ENCODE measurements at regions not wholly inside any gene's neighbourhood (a gene's known extent, or its start where the extent isn't known, plus 50 kb on each side); places are given as distances from the start of the nearest gene placed in this dataset.

DNA sequence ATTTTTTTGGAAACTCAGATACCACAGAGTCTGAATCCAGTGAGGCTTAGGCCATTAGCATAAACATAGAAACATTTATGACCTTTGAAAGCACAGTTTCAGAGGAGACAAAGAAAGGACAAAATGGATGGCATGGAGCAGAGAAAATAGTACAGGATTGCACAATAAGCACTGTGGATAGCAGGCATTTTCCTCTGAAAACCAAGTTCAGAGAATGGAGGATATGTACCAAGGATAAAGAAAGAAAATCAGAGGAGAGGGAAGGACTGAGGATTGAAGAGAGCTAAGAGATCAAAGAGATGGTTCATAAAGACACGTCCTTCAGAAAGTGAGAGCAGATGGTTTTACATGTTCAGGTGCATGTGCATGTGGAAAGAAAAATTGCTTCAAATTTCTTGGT, 707.2 kb upstream of the CELF2 start:
- no peak overlapping the region for H3K4me3 ChIP-seq (ENCODE audit: low read length in 3 of 3)
- no peaks in the 10 kb centered on the region for H3K4me1 ChIP-seq (ENCODE audit: control insufficient read depth in 2 of 3, insufficient read depth in 2 of 3, low read depth in 1 of 3, low read length in 3 of 3)
- no peaks in the 10 kb centered on the region for H3K9me3 ChIP-seq (ENCODE audit: control insufficient read depth in 2 of 3, insufficient read depth in 1 of 3, low read length in 3 of 3)
- no peaks in the 10 kb centered on the region for H3K36me3 ChIP-seq (ENCODE audit: control insufficient read depth in 2 of 3, insufficient read depth in 3 of 3, low read length in 3 of 3)
- H3K27me3 ChIP-seq (ENCODE audit: control insufficient read depth, insufficient read depth, low read length), result no peaks in the 10 kb centered on the region
- no peak for FAIRE-seq
- no peak for TF ChIP-seq CTCF (IDR thresholded peaks at IDR 0.05; ENCODE audit: borderline replicate concordance, extremely low read depth, insufficient read depth)
- intact Hi-C loops (cut with DNase I), result no loop called here
- no peak for DNase-seq
- no peak overlapping the region for H3K9ac ChIP-seq (ENCODE audit: low read length in 3 of 3)
- no peak overlapping the region for H3K27ac ChIP-seq (ENCODE audit: low read depth in 2 of 2, low read length in 2 of 2)

DNA sequence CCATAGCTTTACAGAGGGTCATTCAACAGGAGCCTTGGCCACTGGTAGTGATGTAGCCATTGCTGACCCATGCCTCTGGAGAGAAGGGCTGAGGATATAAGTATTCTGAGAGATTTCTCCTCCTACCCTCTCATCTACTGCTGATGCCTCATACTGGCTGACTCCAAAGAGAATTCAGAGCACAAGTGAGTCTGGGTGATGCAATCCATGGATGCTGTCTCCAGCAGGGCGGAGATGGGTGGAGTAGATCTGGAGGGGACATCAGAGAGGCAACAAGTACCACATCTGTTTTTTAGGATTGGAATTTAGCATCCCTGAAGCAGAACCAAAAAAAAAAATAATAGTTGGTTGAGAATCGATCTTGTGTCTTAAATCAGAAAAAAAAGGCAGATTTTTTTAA, 705.7 kb upstream of the CELF2 start:
- Histone ChIP-seq H3K4me3 (ENCODE audit: low read length in 3 of 3) (no peak overlapping the region), H3K9ac (ENCODE audit: low read length in 3 of 3) (no peak overlapping the region), H3K9me3 (ENCODE audit: control insufficient read depth in 2 of 3, insufficient read depth in 1 of 3, low read length in 3 of 3) (no peaks in the 10 kb centered on the region), H3K36me3 (ENCODE audit: control insufficient read depth in 2 of 3, insufficient read depth in 3 of 3, low read length in 3 of 3) (no peaks in the 10 kb centered on the region), H3K4me1 (ENCODE audit: control insufficient read depth in 2 of 3, insufficient read depth in 2 of 3, low read depth in 1 of 3, low read length in 3 of 3) (no peaks in the 10 kb centered on the region), H3K27ac (ENCODE audit: low read depth in 2 of 2, low read length in 2 of 2) (no peak overlapping the region), H3K27me3 (ENCODE audit: control insufficient read depth, insufficient read depth, low read length) (no peaks in the 10 kb centered on the region)
- no peak for DNase-seq
- no peak for TF ChIP-seq CTCF (IDR thresholded peaks at IDR 0.05; ENCODE audit: borderline replicate concordance, extremely low read depth, insufficient read depth)
- FAIRE-seq, result no peak
- intact Hi-C loops (cut with DNase I), result no loop called here

DNA sequence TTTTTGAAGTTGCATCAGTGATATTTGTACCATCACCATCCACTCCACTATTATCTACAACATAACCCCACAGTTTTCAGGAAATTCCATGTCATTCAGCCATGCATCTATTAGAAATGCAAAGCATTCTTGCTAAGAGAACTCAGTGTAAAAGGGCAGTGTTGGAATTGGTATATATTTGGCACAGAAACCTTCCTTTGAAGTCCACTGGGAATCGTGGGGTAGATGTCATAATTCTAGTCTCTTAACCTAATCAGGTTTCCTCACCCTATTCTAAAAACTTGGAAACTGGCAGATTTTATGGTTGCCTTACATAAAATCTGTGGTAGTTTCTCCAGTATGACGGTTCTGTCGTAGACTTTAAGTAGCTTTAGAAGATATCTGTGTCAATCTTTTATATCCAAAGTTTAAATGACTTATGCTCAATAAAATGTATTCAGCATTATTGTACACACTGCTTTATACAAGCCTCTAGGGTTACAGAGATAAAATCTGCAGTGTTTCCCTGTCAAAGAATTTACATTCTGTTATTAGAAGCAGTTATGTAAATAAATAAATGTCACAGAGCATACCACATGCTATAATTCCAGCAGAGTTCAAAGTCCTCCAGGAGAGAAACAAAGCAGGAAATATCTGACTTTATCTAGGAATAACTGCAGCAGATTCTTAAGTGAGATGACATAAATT, 704.4 kb upstream of the CELF2 start:
- H3K36me3 ChIP-seq (ENCODE audit: control insufficient read depth in 2 of 3, insufficient read depth in 3 of 3, low read length in 3 of 3), result no peaks in the 10 kb centered on the region
- no peaks in the 10 kb centered on the region for H3K9me3 ChIP-seq (ENCODE audit: control insufficient read depth in 2 of 3, insufficient read depth in 1 of 3, low read length in 3 of 3)
- H3K27me3 ChIP-seq (ENCODE audit: control insufficient read depth, insufficient read depth, low read length), result no peaks in the 10 kb centered on the region
- intact Hi-C loops (cut with DNase I), result no loop called here
- no peak for FAIRE-seq
- H3K4me3 ChIP-seq (ENCODE audit: low read length in 3 of 3), result no peak overlapping the region
- no peak overlapping the region for H3K27ac ChIP-seq (ENCODE audit: low read depth in 2 of 2, low read length in 2 of 2)
- H3K4me1 ChIP-seq (ENCODE audit: control insufficient read depth in 2 of 3, insufficient read depth in 2 of 3, low read depth in 1 of 3, low read length in 3 of 3), result no peaks in the 10 kb centered on the region
- peak in 2 of 5 donors; percentile 23 to 44 for DNase-seq
- no peak overlapping the region for H3K9ac ChIP-seq (ENCODE audit: low read length in 3 of 3)
- no peak for TF ChIP-seq CTCF (IDR thresholded peaks at IDR 0.05; ENCODE audit: borderline replicate concordance, extremely low read depth, insufficient read depth)

DNA sequence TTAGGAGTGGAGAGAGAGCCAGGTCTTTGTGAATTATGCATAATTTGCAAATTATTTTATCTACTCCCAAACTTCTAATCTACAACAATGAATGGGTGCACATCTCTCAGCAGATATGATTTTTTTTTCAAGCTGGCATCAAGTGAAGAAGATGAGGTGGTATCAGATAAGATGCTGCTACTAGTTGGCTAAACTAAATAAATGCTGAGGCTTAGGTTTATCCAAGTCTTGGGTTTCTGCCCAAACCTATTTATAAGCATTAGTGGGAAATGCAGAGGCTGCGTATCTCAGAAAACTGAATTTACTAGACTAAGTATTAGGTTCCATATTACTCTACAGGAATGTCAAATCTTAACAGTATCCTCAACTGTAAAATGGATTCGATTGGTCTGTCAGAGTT, 703.0 kb upstream of the CELF2 start:
- no peak overlapping the region for H3K4me3 ChIP-seq (ENCODE audit: low read length in 3 of 3)
- no peak for DNase-seq
- TF ChIP-seq CTCF (IDR thresholded peaks at IDR 0.05; ENCODE audit: borderline replicate concordance, extremely low read depth, insufficient read depth), result no peak
- H3K9me3 ChIP-seq (ENCODE audit: control insufficient read depth in 2 of 3, insufficient read depth in 1 of 3, low read length in 3 of 3), result no peaks in the 10 kb centered on the region
- no peaks in the 10 kb centered on the region for H3K4me1 ChIP-seq (ENCODE audit: control insufficient read depth in 2 of 3, insufficient read depth in 2 of 3, low read depth in 1 of 3, low read length in 3 of 3)
- FAIRE-seq, result no peak
- intact Hi-C loops (cut with DNase I), result no loop called here
- no peak overlapping the region for H3K27ac ChIP-seq (ENCODE audit: low read depth in 2 of 2, low read length in 2 of 2)
- H3K36me3 ChIP-seq (ENCODE audit: control insufficient read depth in 2 of 3, insufficient read depth in 3 of 3, low read length in 3 of 3), result no peaks in the 10 kb centered on the region
- no peak overlapping the region for H3K9ac ChIP-seq (ENCODE audit: low read length in 3 of 3)
- H3K27me3 ChIP-seq (ENCODE audit: control insufficient read depth, insufficient read depth, low read length), result no peaks in the 10 kb centered on the region

Data from kidney (tissue), 13 donors.